Activated CD8-positive, alpha-beta memory T cell treated with anti-CD3 and anti-CD28 coated beads for 36 hours (primary cell): ENCODE measurements at regions not wholly inside any gene's neighbourhood (a gene's known extent, or its start where the extent isn't known, plus 50 kb on each side); places are given as distances from the start of the nearest gene placed in this dataset.

Experiments used
- CTCF ChIA-PET: fragments of 350-600 bp; sonication (Branson Sonifier 250); formaldehyde crosslinking; loops from one replicate; lab custom pipeline; 2021; ENCODE audit warnings: antibody characterized with exemption; lab: Charles Lee
- POLR2A ChIA-PET: fragments of 350-600 bp; sonication (Branson Sonifier 250); formaldehyde crosslinking; loops from one replicate; lab custom pipeline; 2021; ENCODE audit warnings: antibody characterized with exemption; lab: Charles Lee

DNA sequence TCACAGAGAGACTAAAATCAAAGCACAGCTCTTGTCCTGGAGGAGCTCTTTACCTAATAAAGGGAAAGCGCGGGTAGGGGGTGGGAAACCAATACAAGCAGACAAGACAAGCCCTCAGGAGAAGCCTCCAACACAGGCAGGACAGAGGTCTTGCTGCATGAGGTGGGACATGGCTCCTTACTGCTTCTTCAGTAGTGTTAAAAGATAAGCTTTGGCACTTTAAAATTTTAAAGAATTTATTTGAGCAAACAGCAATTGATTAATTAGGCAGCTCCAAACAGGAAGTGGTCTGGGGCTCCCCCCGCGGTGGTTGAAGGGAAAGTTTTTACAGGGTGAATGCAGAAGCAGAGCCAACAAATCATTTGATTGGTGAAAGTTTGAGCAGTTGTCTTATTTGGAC is 50.3 kb upstream of the MACC1 start:
- POLR2A ChIA-PET: no interaction called here
- CTCF ChIA-PET: no interaction called here

DNA sequence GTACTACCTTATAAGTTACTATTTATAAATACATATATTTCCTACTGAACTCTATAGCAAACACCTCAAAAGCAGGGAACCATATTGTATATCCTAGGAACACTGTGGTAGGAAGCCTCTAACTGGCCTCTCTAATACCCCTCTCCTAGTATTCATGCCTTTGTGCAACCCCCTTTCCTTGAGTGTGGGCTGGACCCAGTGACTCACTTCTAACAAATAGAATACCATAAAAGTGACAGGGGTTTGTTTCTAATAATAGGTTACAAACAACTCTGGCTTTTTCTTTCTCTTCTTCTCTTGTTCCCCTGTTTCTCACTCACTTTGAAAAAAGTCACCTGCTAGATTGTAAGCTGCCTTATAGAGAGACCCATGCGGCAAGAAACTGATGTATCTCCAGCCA is 51.6 kb upstream of the MACC1 start:
- ChIA-PET CTCF (no interaction called here), POLR2A (no interaction called here)

DNA sequence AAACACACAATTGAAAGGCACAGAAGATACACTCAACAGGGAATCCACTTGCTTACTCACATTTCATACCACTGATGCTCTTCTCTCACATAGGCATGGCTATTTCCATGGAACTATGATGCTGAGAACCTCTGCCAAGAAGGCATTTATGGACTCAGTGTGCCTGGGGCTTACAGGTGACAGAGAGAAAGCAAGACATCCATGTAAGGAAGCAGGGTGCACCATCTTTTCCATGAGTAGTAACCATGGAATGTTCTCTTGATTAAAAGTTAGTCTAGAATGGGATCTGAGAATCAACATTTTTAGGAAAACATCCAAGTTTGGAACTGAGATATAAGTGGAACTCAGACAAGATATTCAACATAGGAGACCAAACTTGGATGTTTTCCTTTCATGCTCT is 52.5 kb upstream of the MACC1 start:
- ChIA-PET POLR2A (no interaction called here), CTCF (no interaction called here)

DNA sequence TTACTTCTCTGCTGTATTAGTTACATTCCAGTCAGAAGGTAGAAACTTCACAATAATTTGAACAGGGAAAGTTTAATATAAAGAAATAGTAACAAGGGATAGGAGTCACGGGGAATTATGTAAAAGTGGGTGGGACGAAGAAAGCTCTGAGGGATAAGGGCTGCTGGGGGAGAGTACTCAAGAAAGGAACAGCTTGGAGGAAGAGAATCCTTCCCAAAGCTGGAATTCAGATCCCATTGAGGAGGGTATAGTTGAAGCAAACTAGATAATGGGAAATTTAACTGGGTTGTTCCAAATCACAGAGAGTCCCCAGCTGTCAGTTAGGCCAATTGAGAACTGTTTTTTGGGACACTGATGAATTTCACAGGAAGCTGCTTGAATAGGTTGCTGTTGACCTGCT is 53.2 kb upstream of the MACC1 start:
- CTCF ChIA-PET: no interaction called here
- POLR2A ChIA-PET: no interaction called here

DNA sequence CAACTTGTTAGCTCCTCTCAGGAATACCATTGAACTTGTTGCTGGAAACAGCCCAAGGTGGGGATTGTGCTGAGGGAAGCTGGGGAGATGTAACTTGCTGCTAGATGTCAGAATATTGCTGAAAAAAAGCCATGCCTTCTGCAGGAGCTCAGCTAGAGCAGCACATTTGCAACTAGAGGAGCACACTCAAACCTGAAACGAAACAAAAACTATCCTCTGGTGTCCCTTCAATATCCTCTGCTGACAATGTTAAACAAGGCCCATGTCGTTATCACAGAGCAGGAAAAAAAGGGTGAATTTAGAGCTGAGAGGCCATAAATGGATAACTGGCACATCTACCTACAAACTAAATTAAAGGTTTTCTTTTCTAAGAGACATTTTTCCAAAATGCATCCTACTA is 53.7 kb upstream of the MACC1 start:
- POLR2A ChIA-PET: no interaction called here
- CTCF ChIA-PET: no interaction called here

DNA sequence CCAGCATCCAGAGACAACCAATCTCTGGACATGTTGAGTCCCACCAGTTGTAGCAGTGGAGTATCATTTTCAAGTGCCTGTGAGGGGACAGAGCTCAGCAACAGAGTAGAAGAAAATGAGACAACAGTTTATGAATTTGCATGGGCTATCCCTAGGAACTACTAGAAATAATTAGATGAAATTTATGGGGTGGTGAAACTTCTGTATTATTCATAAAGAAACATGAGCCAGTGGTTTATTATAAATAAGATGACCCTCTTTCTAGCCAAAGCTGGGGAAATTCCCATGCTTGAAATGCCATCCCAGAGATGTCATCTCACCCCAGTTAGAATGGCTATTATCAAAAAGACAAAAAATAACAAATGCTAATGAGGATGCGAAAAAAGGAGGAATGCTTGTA is 55.1 kb upstream of the ITGB8 start:
- ChIA-PET POLR2A (no interaction called here), CTCF (interaction anchor here (1.5 kb wide), 1 partner anchor 12 kb away, joined by 3 read pairs; no protein-coding TSS in a partner anchor)

DNA sequence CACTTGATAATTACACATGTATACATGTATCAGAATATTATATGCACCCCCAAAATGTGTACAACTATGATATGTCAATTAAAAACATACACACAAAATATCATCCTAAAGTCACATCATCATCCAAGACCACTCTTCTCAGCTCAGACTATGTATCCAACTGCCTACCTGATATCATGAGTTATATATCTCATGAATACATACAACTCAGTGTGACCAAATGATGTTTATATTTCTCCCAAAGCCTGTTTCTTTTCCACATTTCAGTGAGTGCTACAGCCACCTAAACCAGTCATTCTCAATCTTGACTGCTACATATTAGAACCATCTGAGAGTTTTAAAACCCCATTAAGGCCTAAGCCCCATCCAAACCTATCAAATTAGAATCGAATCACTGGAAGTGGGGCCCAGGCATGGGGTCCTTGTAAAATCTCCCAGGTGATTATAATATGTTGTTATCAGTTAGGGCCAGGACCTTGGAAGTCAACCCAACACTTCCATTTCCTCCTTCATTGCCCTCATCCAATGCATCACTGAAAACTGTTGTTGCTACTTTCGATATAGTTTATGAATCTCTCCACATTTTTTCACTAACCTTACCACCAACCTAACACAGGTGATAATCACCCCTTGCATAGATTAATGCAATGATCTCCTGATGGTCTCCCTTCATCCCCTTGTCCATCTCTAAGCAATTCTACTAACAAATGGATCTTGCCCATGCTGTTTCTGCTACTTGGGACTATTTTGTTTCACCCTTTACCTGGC is 53.8 kb upstream of the ITGB8 start:
- CTCF ChIA-PET: interaction anchor here (1.0 to 1.5 kb wide), 2 partner anchors 13 to 563 kb away, joined by 3 read pairs; no protein-coding TSS in a partner anchor
- POLR2A ChIA-PET: no interaction called here

DNA sequence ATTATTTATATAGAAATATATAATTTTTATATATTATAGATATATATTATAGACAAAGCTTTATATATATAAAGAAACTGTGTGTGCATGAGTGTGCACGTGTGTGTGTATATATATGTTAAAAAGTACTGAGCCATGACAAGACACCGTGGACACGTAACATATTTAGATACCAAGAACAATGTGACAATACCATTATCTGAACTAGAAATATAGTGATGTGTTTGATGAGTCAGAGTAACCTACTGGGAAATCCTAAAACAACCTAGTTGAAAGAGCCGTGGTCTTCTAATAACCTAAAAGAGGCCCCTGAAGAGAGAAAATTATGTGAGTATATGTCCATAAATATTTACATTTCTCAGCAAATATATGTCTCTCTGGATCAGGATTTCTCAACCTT is 50.7 kb upstream of the ITGB8 start:
- CTCF ChIA-PET: no interaction called here
- POLR2A ChIA-PET: no interaction called here

DNA sequence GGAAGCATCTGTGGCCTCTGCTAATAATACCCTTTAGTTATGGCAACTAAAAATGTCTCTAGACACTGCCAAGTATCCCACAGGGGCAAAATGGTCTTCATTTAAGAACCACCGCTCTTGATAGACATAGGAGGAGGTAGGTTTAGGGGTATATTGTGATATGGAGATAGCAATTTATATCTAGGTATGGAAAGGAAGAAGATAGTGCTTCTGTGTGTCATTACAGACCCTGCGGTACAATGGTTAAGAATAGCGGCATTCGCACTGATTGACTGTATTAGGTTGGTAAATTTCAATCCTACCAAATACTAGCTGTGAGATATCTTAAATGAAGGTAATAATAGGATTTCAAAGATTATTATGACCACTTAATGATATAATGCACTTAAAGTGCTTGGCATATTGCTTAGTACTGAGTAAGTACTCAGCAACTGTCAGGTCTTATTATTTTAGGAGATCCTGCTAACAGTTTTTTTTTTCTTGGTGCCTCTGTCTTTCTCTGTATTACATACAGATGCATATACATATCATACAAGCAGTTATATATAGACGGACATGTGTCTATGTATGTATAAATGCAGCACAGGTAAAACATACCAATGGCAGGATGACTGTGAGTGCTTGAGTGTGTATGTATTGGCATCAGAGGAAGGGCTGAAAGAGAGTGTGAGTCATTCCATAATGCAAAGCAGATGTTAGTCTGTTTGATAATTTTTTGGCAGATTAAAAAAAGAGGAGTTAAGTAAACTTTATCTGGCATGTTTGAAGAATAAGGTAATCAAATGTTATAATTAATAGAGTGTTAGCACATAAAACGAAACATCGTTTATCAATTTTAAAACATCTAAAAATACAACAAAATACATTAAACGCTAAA is 50.0 kb upstream of the ITGB8 start:
- POLR2A ChIA-PET: no interaction called here

More for the DNA sequence above, 50.0 kb upstream of the ITGB8 start:
- CTCF ChIA-PET: no interaction called here
